DMS53 treated with DMSO at 0.1 percent for 48 hours (cell line): ENCODE measurements at regions not wholly inside any gene's neighbourhood (a gene's known extent, or its start where the extent isn't known, plus 50 kb on each side); places are given as distances from the start of the nearest gene placed in this dataset.

Source experiments
- DNase-seq: peaks from one replicate; lab custom pipeline; 2025; ENCODE audit not compliant: unreplicated experiment; lab: John Stamatoyannopoulos, UW

GRCh38 chr1:99152132-99152531 lies 112.2 kb upstream of the PLPPR4 start:
- no peak for DNase-seq

- DNase-seq = no peak
These were observed 100.6 kb upstream of the PLPPR4 start for GRCh38 chr1:99163671-99164070.

GRCh38 chr1:99170516-99170915 lies 93.8 kb upstream of the PLPPR4 start:
- DNase-seq = no peak

GRCh38 chr1:99171184-99171813 lies 93.0 kb upstream of the PLPPR4 start:
- DNase-seq = no peak

GRCh38 chr1:99173282-99173681 lies 91.0 kb upstream of the PLPPR4 start:
- no peak for DNase-seq

GRCh38 chr1:99173900-99174299 lies 90.4 kb upstream of the PLPPR4 start:
- no peak for DNase-seq

- DNase-seq = no peak
These were observed 87.5 kb upstream of the PLPPR4 start for GRCh38 chr1:99176753-99177152.

- no peak for DNase-seq
These were observed 86.8 kb upstream of the PLPPR4 start for GRCh38 chr1:99177465-99177864.

- peak; percentile 93 for DNase-seq
These were observed 83.9 kb upstream of the PLPPR4 start for GRCh38 chr1:99180343-99180808.

- no peak for DNase-seq
These were observed 83.4 kb upstream of the PLPPR4 start for GRCh38 chr1:99180915-99181314.

- no peak for DNase-seq
These were observed 82.4 kb upstream of the PLPPR4 start for GRCh38 chr1:99181892-99182291.

GRCh38 chr1:99185196-99185595 lies 79.1 kb upstream of the PLPPR4 start:
- DNase-seq = no peak

GRCh38 chr1:99193431-99193830 lies 70.9 kb upstream of the PLPPR4 start:
- DNase-seq = no peak

- no peak for DNase-seq
These were observed 65.9 kb upstream of the PLPPR4 start for GRCh38 chr1:99198393-99198792.

- DNase-seq = no peak
These were observed 57.1 kb upstream of the PLPPR4 start for GRCh38 chr1:99207216-99207615.
